Large intestine (tissue), 3 donors: ENCODE measurements at regions not wholly inside any gene's neighbourhood (a gene's known extent, or its start where the extent isn't known, plus 50 kb on each side); places are given as distances from the start of the nearest gene placed in this dataset.
"Not testable (repeated sequence)": the region's sequence is repeated elsewhere in the genome, so short reads cannot be mapped to it uniquely, and the experiment has no call there.

Experiments used
- DNase-seq, 2 donors: peaks; one replicate each; pipeline versions ENCODE4 v3.0.0 to v3.0.0-alpha.2; 2013
- H3K27ac ChIP-seq: one replicate; pipeline ENCODE4 v1.5.1; 2013; ENCODE audit warnings: low read length
- H3K27me3 ChIP-seq: 2 replicates; pipeline ENCODE4 v1.6.1; 2013; ENCODE audit warnings: low read length; ENCODE audit not compliant: control insufficient read depth, insufficient read depth
- H3K36me3 ChIP-seq: 2 replicates; pipeline ENCODE4 v1.6.1; 2013; ENCODE audit warnings: low read length; ENCODE audit not compliant: control insufficient read depth, insufficient read depth
- H3K4me1 ChIP-seq: one replicate; pipeline ENCODE4 v1.6.1; 2013; ENCODE audit warnings: low read length; ENCODE audit not compliant: control insufficient read depth, insufficient read depth
- H3K4me3 ChIP-seq: one replicate; pipeline ENCODE4 v1.5.1; 2013; ENCODE audit warnings: low read length
- H3K9me3 ChIP-seq: one replicate; pipeline ENCODE4 v1.6.1; 2013; ENCODE audit warnings: mild to moderate bottlenecking, low read depth, low read length, moderate library complexity; ENCODE audit not compliant: control insufficient read depth
- WGBS: methylation state at CpG from one replicate; pipeline ENCODE4 v1.1.5; 2013; ENCODE audit warnings: low lambda C conversion rate; ENCODE audit not compliant: insufficient coverage; 5-methylcytosine and 5-hydroxymethylcytosine counted together

GRCh38 chr9:108269371-108269770 is 586.4 kb downstream of the ACTL7B start:
- no CpG with 5 or more reads among the region's 1 CpG for WGBS
- DNase-seq, result no peak
- no peaks in the 10 kb centered on the region for H3K9me3 ChIP-seq
- peaks cover 37% of the 10 kb centered on the region for H3K4me1 ChIP-seq
- H3K36me3 ChIP-seq, result no peaks in the 10 kb centered on the region
- H3K4me3 ChIP-seq, result no peak overlapping the region
- H3K27me3 ChIP-seq, result no peaks in the 10 kb centered on the region
- H3K27ac ChIP-seq, result peak overlapping the region; percentile 69

DNA sequence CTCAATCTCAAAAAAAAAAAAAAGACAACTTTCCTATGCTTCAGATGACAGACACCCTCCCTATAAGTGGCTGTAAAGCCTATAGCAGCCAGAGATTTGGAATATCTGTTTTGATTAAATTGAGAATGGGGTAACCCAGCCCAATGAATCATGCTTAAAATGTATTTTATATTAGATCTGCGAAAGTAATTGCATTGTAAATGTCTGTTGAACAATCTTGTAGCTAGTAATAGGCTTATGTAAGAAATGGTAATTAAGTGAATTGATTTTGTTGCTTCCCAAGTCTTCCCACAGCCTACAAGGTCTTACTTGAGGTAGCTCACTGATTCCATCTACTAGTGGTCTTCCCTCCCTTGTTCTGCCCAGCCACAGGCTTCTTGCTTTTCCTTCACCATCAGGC is 590.7 kb downstream of the ACTL7B start:
- WGBS, result no CpG with 5 or more reads among the region's 1 CpG
- Histone ChIP-seq H3K36me3 (no peaks in the 10 kb centered on the region), H3K27ac (no peak overlapping the region), H3K4me1 (peaks cover 8% of the 10 kb centered on the region), H3K27me3 (no peaks in the 10 kb centered on the region), H3K4me3 (no peak overlapping the region), H3K9me3 (no peaks in the 10 kb centered on the region)
- no peak for DNase-seq

GRCh38 chr9:108264093-108264492 is 591.7 kb downstream of the ACTL7B start:
- DNase-seq, result no peak
- Histone ChIP-seq H3K27ac (no peak overlapping the region), H3K4me1 (no peaks in the 10 kb centered on the region), H3K9me3 (no peaks in the 10 kb centered on the region), H3K4me3 (no peak overlapping the region), H3K36me3 (no peaks in the 10 kb centered on the region), H3K27me3 (no peaks in the 10 kb centered on the region)
- no CpG with 5 or more reads among the region's 4 CpGs for WGBS

DNA sequence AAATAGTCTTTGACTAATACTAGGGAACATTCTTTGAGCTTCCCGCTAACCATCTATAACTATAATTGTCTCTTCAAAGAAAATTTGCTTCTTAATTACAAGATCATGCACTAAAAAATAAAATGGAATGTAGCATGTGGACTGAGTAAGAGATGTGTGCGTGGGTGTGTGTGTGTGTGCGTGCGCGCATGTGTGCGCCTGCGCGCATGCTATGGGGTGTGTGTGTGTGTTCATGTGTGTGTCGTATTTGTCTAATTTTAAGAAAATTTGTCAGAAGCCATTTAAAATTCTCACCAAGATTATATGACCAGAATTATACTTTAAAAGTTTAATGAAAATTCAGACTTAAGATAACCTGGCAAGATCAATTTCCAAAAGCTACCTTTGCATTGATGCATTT is 593.0 kb downstream of the ACTL7B start:
- no peak for DNase-seq
- 100% methylated on average over 1 of the region's 9 CpGs for WGBS
- no peaks in the 10 kb centered on the region for H3K36me3 ChIP-seq

DNA sequence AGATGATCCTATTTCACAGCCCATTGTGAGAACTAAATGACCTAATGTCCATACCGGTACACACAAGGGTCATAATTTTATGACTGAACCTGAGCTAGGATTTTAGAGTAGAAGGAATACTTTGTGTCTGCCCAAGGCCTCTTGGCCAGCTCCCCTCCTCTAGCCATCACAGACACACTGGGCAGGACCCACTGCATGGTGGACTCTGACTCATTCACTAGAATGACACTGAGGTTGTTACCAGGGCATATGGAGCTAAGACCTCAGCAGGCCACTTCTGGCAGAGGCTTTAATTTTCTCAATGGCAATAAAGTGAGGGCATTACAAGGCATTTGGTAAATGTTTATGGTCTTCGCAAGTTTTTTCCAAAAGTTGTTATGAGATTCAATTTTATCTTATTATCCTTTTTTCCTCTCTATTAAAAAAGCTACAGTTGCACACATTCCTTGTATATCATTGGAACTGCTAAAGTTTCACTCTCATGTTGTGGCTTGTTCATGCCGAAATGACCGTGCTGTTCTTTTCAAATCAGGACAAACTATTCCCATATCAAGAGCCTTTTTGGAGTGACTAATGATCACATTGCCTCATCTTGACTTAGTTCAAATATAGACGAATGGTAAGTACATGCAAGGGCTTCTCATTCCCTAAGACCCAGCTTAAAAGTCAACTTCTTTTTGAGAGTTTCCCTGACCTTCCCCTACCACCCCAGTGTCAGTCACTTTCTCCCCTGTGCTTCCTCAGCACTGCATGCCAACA is 595.7 kb downstream of the ACTL7B start:
- WGBS, result no CpG with 5 or more reads among the region's 5 CpGs
- no peaks in the 10 kb centered on the region for H3K4me1 ChIP-seq

More for the DNA sequence above, 593.0 kb downstream of the ACTL7B start:
- no peaks in the 10 kb centered on the region for H3K4me1 ChIP-seq
- no peak overlapping the region for H3K4me3 ChIP-seq
- H3K9me3 ChIP-seq, result no peaks in the 10 kb centered on the region
- no peak overlapping the region for H3K27ac ChIP-seq
- H3K27me3 ChIP-seq, result no peaks in the 10 kb centered on the region

DNA sequence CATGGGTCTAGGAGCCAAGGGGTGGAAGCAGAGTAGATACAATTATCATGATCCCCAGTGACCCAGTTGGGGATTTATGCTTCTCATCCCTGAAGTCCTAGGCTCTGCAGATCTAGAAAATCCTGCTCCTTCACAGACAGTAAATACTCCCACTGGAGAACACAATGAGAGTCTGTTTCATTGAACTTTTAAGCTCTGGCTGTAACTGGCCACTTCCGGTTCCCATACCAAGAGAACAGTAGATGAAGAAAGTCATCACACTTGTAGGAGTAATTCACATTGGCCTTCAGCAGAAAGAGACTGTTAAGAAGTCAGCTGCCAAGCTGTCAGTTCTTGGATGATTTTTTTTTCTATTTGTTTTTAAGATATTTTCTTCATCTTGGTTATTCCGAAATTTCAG is 597.1 kb downstream of the ACTL7B start:
- Histone ChIP-seq H3K27ac (no peak overlapping the region), H3K36me3 (no peaks in the 10 kb centered on the region), H3K9me3 (no peaks in the 10 kb centered on the region), H3K27me3 (no peaks in the 10 kb centered on the region), H3K4me3 (no peak overlapping the region), H3K4me1 (no peaks in the 10 kb centered on the region)
- no peak for DNase-seq
- 0% methylated on average over 1 of the region's 2 CpGs for WGBS

More for the DNA sequence above, 595.7 kb downstream of the ACTL7B start:
- Histone ChIP-seq H3K27ac (no peak overlapping the region), H3K4me3 (no peak overlapping the region), H3K27me3 (no peaks in the 10 kb centered on the region), H3K9me3 (no peaks in the 10 kb centered on the region), H3K36me3 (no peaks in the 10 kb centered on the region)
- DNase-seq, result no peak

GRCh38 chr9:108257382-108257781 is 598.4 kb downstream of the ACTL7B start:
- peak in 1 of 2 donors; percentile 25 for DNase-seq
- Histone ChIP-seq H3K4me3 (no peak overlapping the region), H3K36me3 (no peaks in the 10 kb centered on the region), H3K4me1 (no peaks in the 10 kb centered on the region), H3K9me3 (no peaks in the 10 kb centered on the region), H3K27me3 (no peaks in the 10 kb centered on the region), H3K27ac (no peak overlapping the region)
- no CpG with 5 or more reads among the region's 5 CpGs for WGBS

DNA sequence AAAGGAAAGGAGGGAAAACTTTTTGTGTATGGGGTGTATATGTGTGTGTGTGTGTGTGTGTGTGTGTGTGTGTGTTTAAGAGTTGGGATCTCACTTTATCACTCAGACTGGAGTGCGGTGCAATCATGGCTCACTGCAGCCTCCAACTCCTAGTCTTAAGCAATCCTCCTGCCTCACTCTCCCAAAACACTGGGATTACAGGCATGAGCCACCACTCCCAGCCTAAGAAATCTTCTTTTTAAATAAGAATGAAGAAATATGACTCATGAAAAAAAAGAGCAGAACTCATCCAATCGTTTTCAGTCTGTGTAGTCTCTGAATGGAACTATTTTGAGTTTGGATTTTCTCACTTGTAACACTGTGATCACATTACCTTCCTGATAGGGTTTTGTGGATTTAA is 601.5 kb downstream of the ACTL7B start:
- H3K4me3 ChIP-seq, result no peak overlapping the region
- 67% methylated on average over 1 of the region's 2 CpGs for WGBS
- no peak for DNase-seq
- H3K36me3 ChIP-seq, result no peaks in the 10 kb centered on the region
- no peak overlapping the region for H3K27ac ChIP-seq
- H3K9me3 ChIP-seq, result no peaks in the 10 kb centered on the region
- H3K27me3 ChIP-seq, result no peaks in the 10 kb centered on the region
- H3K4me1 ChIP-seq, result no peaks in the 10 kb centered on the region

DNA sequence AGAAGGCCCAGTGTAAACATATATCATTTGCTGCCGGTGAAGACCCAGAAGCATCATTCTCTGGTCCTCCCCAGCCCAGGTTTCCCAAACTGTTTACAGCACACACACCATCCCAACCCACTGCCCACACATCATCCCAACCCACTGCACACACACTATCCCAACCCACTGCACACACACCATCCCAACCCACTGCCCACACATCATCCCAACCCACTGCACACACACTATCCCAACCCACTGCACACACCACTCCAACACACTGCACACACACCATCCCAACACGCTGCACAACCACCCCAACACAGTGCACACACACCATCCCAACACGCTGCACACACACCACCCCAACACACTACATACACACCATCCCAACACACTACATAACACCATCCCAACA is 608.4 kb downstream of the ACTL7B start:
- not testable (repeated sequence) for H3K36me3 ChIP-seq, DNase-seq, H3K4me1 ChIP-seq, H3K27ac ChIP-seq, H3K4me3 ChIP-seq, H3K9me3 ChIP-seq, H3K27me3 ChIP-seq
- no CpG with 5 or more reads among the region's 3 CpGs for WGBS

DNA sequence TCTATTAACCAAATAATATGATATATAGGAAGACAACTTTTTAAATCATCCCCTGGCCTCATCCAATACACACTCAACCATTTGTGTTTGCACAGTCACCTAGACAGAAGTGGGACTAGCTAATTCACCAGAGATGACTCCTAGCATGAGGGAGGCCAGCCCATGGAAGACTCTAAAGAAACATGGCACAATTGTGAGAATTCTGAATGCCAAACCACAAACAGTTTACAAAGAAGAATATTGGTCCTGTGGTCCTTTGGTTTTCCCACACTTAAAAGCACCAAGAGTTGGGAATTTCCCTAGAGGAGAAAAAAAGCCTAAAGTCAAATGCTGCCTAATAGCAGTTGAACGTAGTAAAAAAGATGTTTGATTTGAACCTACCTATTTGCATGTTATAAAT is 609.9 kb downstream of the ACTL7B start:
- Histone ChIP-seq H3K27me3 (no peaks in the 10 kb centered on the region), H3K4me1 (no peaks in the 10 kb centered on the region), H3K27ac (no peak overlapping the region), H3K4me3 (no peak overlapping the region), H3K9me3 (peaks cover 3% of the 10 kb centered on the region), H3K36me3 (no peaks in the 10 kb centered on the region)
- no peak for DNase-seq
- WGBS, result 100% methylated on average over 1 of the region's 1 CpG

DNA sequence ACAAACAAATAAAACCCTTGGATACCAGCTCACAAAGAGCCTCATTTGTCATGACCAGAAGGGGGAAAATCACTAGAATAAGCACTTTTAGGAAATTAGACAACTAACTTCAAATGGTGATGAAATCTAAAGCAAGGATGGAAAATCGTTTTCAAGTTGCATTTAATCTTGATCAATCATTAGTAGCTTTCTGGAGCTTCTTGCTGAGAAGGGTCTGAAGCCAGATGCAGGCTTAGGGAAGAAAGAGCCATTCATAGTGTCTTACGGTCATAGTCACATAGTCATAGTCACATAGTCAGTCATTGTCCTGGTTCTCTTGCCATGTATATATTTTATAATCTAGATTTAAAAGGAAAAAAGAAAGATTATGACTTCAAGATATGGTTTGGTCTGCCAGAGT is 610.5 kb downstream of the ACTL7B start:
- no peaks in the 10 kb centered on the region for H3K4me1 ChIP-seq
- no CpG with 5 or more reads among the region's 2 CpGs for WGBS
- H3K27ac ChIP-seq, result no peak overlapping the region
- no peak for DNase-seq
- H3K36me3 ChIP-seq, result no peaks in the 10 kb centered on the region
- no peaks in the 10 kb centered on the region for H3K27me3 ChIP-seq
- H3K9me3 ChIP-seq, result peaks cover 3% of the 10 kb centered on the region
- H3K4me3 ChIP-seq, result no peak overlapping the region
